Neural progenitor cell (in vitro differentiated cells): ENCODE measurements at regions not wholly inside any gene's neighbourhood (a gene's known extent, or its start where the extent isn't known, plus 50 kb on each side); places are given as distances from the start of the nearest gene placed in this dataset.

Source experiments
- CTCF ChIP-seq: fragments of 200-600 bp; sonication (generic); IDR thresholded peaks from 2 replicates; pipeline ENCODE4 v1.5.1; 2017; ENCODE audit warnings: antibody characterized with exemption, mild to moderate bottlenecking
- EZH2phosphoT487 ChIP-seq: fragments of 200-600 bp; sonication (generic); IDR thresholded peaks from 2 replicates; pipeline ENCODE4 v1.6.1; 2017; ENCODE audit warnings: antibody characterized with exemption

DNA sequence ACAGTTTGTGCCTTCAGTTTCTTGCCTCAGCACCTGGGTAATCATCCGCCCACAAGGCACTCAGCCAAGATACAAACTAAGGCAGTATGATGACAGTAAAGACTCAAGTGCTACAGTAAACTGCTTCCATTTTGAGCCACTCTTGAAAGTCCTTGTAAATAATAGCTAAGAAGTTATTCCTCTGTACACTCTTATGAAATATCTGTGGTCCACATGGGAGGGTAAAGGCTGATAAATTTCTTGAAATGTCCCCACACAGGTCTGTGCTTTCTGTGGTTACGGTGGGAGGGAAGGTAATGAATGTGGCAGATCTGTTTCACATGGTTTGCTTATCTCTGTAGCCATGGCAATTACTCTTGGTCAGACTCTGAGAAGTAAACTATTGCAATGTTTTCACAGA lies 551.0 kb upstream of the ZWINT start:
- TF ChIP-seq CTCF (no peak), EZH2phosphoT487 (no peak)
